Panc1 (cell line): ENCODE measurements at regions not wholly inside any gene's neighbourhood (a gene's known extent, or its start where the extent isn't known, plus 50 kb on each side); places are given as distances from the start of the nearest gene placed in this dataset.

ENCODE experiments used
- ATAC-seq: fragments of 200-7000 bp; cut with Tn5 transposase; 2 replicates; pipeline ENCODE4 v1.9.1; 2020; ENCODE audit warnings: mild to moderate bottlenecking, moderate library complexity
- BruUV-seq: library from RNA; stranded (reverse); fragments of 400-500 nt; replicated peaks from 2 replicates; lab custom pipeline; 2021; lab: Mats Ljungman, UMichigan
- CTCF ChIA-PET: fragments of 300-600 bp; sonication (Branson Sonifier 250); formaldehyde crosslinking; loops from one replicate; lab custom pipeline; 2022; ENCODE audit warnings: antibody characterized with exemption; lab: Charles Lee
- POLR2A ChIA-PET: fragments of 300-600 bp; sonication (Branson Sonifier 250); formaldehyde crosslinking; loops from one replicate; lab custom pipeline; 2022; ENCODE audit warnings: antibody characterized with exemption; lab: Charles Lee
- DNase-seq: peaks from one replicate; pipeline ENCODE4 v3.0.0-alpha.2; 2010; ENCODE audit warnings: low read depth, low spot score
- H3K27ac ChIP-seq: 2 replicates; pipeline ENCODE4 v1.5.1; 2011; ENCODE audit warnings: mild to moderate bottlenecking, low read length, inconsistent platforms
- H3K27me3 ChIP-seq: fragments of 200-500 bp; sonication (Bioruptor generic); 2 replicates; pipeline ENCODE4 v1.6.0; 2014; ENCODE audit warnings: low read length, inconsistent platforms; ENCODE audit not compliant: control insufficient read depth, insufficient read depth
- H3K36me3 ChIP-seq: fragments of 200-500 bp; sonication (Bioruptor generic); 2 replicates; pipeline ENCODE4 v1.5.1; 2014; ENCODE audit warnings: inconsistent platforms, mild to moderate bottlenecking, low read length, moderate library complexity; ENCODE audit not compliant: control insufficient read depth, insufficient read depth
- H3K4me1 ChIP-seq: 2 replicates; pipeline ENCODE4 v1.5.1; 2011; ENCODE audit warnings: inconsistent platforms, mild to moderate bottlenecking, low read length, moderate library complexity; ENCODE audit not compliant: control insufficient read depth, insufficient read depth
- H3K4me3 ChIP-seq, 2 experiments: 2 replicates each; pipeline ENCODE4 v1.5.1; 2011 to 2012; ENCODE audit warnings: low read depth in 2 of 2, low read length in 2 of 2, mild to moderate bottlenecking in 2 of 2, inconsistent platforms in 1 of 2, moderate library complexity in 1 of 2
- H3K9me3 ChIP-seq: fragments of 200-500 bp; sonication (Bioruptor generic); 2 replicates; pipeline ENCODE4 v1.5.1; 2014; ENCODE audit warnings: low read depth, mild to moderate bottlenecking, inconsistent platforms, low read length, moderate library complexity; ENCODE audit not compliant: control insufficient read depth, insufficient read depth
- POLR2AphosphoS5 ChIP-seq: IDR thresholded peaks from 2 replicates; pipeline ENCODE4 v1.6.1; 2012; ENCODE audit warnings: mild to moderate bottlenecking, low read depth, low read length, moderate library complexity
- SIN3A ChIP-seq: IDR thresholded peaks from 2 replicates; pipeline ENCODE4 v1.6.1; 2012; ENCODE audit warnings: low read depth, mild to moderate bottlenecking, low read length, moderate library complexity, borderline replicate concordance; ENCODE audit not compliant: insufficient read depth
- TCF7L2 ChIP-seq: IDR thresholded peaks from 2 replicates; pipeline ENCODE4 v1.6.1; 2011; ENCODE audit warnings: mild to moderate bottlenecking, low read depth, low read length, inconsistent platforms
- in situ Hi-C: cut with HindIII; loops from 2 replicates; pipeline ENCODE4 v1.10.0; 2016; ENCODE audit warnings: low sequenced_read_pairs, low pct_unique_long_range_greater_than_20kb
- intact Hi-C: fragments of 100-400 bp; cut with micrococcal nuclease; formaldehyde crosslinking; loops from one replicate; pipeline ENCODE4 v1.10.0; 2022; ENCODE audit not compliant: unreplicated experiment
- TF ChIP-seq, protein P1 (sequence below), 2 experiments: IDR thresholded peaks; 2 replicates each; pipeline ENCODE4 v1.6.1; 2011 to 2012; ENCODE audit warnings: low read depth in 2 of 2, control low read depth in 1 of 2, low read length in 1 of 2, mild to moderate bottlenecking in 1 of 2, moderate library complexity in 1 of 2; ENCODE audit not compliant: insufficient read depth in 1 of 2
- TF ChIP-seq, protein P2 (sequence below): fragments of 450-650 bp; IDR thresholded peaks from 2 replicates; pipeline ENCODE4 v1.5.1; 2017; ENCODE audit warnings: mild to moderate bottlenecking

GRCh38 chr14:98634043-98634820 is 637.8 kb downstream of the BCL11B start:
- Histone ChIP-seq H3K27ac (no peak overlapping the region), H3K4me1 (no peaks in the 10 kb centered on the region), H3K27me3 (no peaks in the 10 kb centered on the region), H3K9me3 (no peaks in the 10 kb centered on the region), H3K36me3 (no peaks in the 10 kb centered on the region), H3K4me3 (no peak overlapping the region)
- no peak for ATAC-seq
- POLR2A ChIA-PET, result no interaction called here
- BruUV-seq, result no TSS peak
- intact Hi-C loops, result no loop called here
- in situ Hi-C loops, result no loop called here
- DNase-seq, result no peak
- no peak for TF ChIP-seq SIN3A
- TF ChIP-seq POLR2AphosphoS5, result no peak
- TF ChIP-seq, protein P1, sequence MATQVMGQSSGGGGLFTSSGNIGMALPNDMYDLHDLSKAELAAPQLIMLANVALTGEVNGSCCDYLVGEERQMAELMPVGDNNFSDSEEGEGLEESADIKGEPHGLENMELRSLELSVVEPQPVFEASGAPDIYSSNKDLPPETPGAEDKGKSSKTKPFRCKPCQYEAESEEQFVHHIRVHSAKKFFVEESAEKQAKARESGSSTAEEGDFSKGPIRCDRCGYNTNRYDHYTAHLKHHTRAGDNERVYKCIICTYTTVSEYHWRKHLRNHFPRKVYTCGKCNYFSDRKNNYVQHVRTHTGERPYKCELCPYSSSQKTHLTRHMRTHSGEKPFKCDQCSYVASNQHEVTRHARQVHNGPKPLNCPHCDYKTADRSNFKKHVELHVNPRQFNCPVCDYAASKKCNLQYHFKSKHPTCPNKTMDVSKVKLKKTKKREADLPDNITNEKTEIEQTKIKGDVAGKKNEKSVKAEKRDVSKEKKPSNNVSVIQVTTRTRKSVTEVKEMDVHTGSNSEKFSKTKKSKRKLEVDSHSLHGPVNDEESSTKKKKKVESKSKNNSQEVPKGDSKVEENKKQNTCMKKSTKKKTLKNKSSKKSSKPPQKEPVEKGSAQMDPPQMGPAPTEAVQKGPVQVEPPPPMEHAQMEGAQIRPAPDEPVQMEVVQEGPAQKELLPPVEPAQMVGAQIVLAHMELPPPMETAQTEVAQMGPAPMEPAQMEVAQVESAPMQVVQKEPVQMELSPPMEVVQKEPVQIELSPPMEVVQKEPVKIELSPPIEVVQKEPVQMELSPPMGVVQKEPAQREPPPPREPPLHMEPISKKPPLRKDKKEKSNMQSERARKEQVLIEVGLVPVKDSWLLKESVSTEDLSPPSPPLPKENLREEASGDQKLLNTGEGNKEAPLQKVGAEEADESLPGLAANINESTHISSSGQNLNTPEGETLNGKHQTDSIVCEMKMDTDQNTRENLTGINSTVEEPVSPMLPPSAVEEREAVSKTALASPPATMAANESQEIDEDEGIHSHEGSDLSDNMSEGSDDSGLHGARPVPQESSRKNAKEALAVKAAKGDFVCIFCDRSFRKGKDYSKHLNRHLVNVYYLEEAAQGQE (IDR thresholded peaks at IDR 0.05; ENCODE audit: insufficient read depth in 1 of 2, low read depth in 2 of 2, low read length in 1 of 2), result no peak
- TF ChIP-seq, protein P2, sequence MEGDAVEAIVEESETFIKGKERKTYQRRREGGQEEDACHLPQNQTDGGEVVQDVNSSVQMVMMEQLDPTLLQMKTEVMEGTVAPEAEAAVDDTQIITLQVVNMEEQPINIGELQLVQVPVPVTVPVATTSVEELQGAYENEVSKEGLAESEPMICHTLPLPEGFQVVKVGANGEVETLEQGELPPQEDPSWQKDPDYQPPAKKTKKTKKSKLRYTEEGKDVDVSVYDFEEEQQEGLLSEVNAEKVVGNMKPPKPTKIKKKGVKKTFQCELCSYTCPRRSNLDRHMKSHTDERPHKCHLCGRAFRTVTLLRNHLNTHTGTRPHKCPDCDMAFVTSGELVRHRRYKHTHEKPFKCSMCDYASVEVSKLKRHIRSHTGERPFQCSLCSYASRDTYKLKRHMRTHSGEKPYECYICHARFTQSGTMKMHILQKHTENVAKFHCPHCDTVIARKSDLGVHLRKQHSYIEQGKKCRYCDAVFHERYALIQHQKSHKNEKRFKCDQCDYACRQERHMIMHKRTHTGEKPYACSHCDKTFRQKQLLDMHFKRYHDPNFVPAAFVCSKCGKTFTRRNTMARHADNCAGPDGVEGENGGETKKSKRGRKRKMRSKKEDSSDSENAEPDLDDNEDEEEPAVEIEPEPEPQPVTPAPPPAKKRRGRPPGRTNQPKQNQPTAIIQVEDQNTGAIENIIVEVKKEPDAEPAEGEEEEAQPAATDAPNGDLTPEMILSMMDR, result no peak
- no peak for TF ChIP-seq TCF7L2
- CTCF ChIA-PET, result no interaction called here

- H3K4me3 ChIP-seq, result no peak overlapping the region
- CTCF ChIA-PET, result no interaction called here
- H3K4me1 ChIP-seq, result no peaks in the 10 kb centered on the region
- H3K36me3 ChIP-seq, result no peaks in the 10 kb centered on the region
- no TSS peak for BruUV-seq
- H3K27me3 ChIP-seq, result no peaks in the 10 kb centered on the region
- TF ChIP-seq SIN3A (no peak), TCF7L2 (no peak), POLR2AphosphoS5 (no peak)
- TF ChIP-seq, protein P2, result no peak
- TF ChIP-seq, protein P1 (IDR thresholded peaks at IDR 0.05; ENCODE audit: insufficient read depth in 1 of 2, low read depth in 2 of 2, low read length in 1 of 2), result no peak
- no peak for DNase-seq
- intact Hi-C loops (no loop called here), in situ Hi-C loops (no loop called here)
- no peak for ATAC-seq
- H3K27ac ChIP-seq, result no peak overlapping the region
- H3K9me3 ChIP-seq, result no peaks in the 10 kb centered on the region
- POLR2A ChIA-PET, result no interaction called here
Measured at GRCh38 chr14:98638366-98638765, 633.6 kb downstream of the BCL11B start.
